ENCODE measurements at regions not wholly inside any gene's neighbourhood (a gene's known extent, or its start where the extent isn't known, plus 50 kb on each side); places are given as distances from the start of the nearest gene placed in this dataset.
"Not testable (repeated sequence)": the region's sequence is repeated elsewhere in the genome, so short reads cannot be mapped to it uniquely, and the experiment has no call there.

DNA sequence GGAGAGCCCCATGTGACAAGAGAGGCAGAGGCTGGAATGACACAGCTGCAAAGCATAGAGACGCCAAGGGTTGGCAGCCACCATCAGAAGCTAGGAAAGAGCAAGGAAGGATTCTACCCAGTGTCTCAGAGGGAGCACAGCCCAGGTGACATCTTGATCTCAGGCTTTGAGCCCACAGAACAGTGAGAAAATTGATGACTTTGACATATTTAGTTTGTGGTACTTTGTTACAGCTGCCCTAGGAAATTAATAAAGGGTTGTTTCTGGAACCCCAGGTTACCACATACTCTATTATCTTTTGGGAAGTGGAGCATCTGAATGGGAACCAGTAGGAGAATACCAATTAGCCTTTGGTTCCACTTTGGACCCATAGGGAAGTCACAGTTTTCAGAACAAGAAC is 231.7 kb downstream of the ZNF621 start:
- no peak for DNase-seq

DNA sequence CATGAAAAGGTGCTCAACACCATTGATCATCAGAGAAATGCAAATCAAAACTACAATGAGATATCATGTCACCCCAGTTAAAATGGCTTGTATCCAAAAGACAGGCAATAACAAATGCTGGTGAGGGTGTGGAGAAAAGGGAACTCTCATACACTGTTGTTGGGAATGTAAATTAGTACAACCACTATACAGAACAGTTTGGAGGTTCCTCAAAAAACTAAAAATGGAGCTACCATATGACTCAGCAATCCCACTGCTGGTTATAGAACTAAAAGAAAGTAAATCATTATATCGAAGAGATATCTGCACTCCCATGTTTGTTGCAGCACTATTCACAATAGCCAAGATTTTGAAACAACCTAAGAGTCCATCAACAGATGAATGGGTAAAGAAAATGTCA is 238.0 kb downstream of the ZNF621 start:
- DNase-seq = not testable (repeated sequence)

DNA sequence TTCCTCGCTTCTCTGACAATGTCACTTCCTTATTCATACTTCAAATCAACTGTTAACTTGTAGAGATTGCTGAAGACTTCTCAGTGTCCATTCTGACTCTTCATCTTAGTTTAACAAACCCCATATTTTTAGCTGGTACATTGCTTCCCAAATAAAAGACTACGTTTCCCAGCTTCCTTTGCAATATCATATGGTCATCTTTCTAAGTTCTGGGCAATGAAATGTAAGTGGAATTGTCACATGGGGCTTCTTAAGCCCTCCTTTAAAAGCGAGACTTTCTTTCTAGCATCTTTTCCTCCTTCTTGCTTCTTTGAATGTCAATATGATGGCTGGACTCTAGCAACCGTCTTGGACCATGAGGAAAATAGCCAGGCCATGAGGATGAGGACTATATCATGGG is 239.0 kb downstream of the ZNF621 start:
- no peak for DNase-seq

DNA sequence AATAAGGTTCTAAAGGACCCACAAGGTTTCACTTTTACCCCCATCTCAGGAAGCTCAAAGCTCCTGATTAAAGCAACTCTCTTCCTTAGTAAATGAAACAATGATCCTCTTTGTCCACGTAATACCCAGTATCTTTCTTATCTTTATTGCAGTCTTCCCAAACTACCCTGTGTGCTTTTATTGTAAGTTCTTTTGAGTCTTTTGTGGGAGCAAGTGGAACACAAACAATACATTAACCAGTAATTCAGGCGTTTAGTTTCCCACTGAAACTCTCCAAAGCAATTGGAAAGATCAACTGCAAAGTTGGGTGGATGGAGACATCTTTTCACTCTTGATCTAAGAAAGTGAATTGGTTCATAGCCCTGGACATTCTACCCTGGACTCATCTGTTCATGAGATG is 240.0 kb downstream of the ZNF621 start:
- no peak for DNase-seq

DNA sequence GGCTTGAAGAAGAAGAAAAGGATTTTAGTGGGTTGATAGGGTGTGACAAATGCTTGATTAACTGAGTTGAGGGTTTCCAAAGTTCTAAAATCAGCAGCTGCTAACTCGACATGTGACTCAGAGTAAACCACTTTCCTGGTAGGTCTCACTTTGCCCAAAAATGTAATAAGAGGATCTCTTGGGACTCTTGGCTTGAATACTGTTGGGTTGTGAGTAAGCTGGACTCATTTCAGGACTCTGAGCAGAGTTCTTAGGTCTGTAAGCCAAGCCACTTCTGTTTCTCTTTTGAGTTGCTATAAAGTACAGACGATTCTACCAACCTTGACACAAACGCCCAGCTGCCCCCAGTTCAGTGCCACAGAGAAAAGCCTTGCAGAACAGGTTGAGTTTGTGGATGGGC is 241.1 kb downstream of the ZNF621 start:
- DNase-seq = no peak

DNA sequence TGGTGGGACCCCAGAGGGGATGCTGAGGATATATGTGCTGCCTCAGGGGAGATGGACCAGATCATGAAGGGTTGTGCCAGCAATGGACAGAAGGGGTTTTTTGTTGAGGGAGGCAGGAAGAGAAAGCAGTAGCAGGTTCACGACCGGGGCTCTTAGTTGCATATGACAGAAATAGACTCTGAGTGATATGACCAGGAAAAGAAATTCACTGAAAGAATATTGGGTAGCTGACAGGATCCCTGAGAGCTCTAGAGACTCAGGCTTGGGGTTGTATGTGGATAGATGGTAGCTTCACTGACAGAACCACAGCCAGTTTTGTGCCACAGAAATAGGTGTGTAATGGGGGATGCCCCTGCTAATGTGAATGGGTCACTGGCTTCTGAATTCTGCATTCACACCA is 241.6 kb downstream of the ZNF621 start:
- DNase-seq = no peak

DNA sequence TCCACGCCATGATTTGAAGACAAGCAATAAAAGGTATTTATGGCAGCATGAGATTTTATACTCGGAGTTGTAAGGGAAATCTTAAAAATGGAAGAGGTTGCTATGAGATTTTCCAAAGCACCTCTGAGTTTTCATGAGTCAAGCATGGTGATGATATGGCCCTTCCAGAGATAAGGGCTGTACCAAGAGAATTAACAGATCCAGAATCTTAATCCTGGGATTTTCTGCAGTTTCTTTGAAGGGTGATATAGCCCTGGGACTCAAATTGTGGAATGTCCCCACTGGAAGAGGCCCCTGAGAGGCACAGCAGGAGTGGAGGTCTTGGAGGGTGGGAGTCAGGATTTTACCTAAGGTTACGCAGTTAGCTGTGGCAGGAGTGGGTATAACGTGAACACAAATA is 243.3 kb downstream of the ZNF621 start:
- DNase-seq = no peak

DNA sequence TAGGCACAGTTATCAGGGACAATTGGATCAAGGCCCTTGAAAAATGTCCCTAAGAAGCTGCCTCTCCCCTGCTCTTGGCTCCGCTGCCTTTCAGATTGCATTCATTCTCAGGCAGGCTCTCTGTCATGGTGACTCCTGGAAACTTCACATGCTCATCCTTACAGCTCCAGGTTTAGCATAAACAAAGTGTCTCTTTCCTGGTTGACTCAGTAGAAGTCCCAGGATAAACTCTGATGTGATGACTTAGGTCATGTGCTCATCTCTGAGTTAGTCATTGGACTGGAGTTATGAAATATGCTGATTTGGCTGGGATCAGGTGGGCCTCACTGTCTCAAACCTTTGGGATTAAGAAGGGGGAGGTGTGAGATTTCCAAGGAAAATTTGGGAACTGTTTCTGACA is 243.8 kb downstream of the ZNF621 start:
- no peak for DNase-seq

DNA sequence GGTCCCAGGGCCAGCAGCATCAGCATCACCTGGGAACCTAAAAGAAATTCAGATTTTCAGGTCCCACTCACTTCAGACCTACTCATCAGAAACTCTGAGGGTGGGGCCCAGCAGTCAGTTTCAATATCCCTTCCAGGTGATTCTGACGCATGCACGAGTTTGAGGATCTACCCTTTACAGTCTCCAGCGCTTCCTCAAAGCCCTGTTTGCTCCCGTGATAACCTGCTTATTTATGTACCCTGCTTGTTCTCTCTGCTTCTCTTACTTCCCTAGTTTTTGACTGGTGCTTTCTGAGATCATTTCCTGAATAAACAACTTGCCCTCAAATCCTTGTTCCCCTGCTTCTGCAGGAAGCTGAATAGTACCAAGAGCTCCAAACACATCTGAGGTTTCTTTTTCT is 245.3 kb downstream of the ZNF621 start:
- DNase-seq = no peak

DNA sequence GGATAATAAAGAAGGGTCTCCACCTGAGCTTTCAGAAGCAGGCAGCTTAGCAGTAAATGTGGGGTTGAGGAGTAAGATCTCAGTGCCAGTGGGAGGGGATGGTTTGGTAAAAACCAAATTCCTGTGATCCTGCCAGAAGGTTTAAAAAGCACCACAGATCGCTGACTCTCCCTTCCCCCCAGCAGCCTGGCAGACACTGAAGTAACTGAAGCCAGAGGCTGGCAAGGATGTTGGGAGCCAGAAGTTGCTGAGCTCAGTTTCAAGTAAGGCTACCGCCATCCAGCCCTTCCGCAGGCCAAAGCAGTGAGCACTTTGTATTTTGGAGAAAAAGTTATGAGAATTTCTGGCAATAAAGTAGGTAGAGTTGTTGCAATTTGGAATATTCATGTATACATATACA is 246.4 kb downstream of the ZNF621 start:
- no peak for DNase-seq

DNA sequence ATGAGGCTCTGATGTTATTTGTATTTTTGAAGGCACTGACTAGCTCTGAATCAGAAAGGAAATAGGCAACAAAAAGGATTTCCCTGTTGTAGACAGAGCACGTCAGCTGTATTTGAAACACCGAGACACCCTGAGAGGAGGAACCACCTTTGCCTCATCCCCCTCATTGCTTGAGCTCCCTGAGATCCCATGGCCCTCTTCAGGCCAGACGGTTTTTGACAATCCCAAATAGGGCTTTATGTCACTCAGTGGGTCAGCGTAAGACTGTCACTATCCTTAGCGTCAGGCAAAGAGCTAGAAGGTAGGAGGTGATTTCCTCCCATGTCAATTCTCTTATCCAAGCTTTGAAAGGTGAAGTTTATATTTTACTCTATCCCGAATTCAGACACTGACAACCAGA is 254.3 kb downstream of the ZNF621 start:
- DNase-seq = no peak

DNA sequence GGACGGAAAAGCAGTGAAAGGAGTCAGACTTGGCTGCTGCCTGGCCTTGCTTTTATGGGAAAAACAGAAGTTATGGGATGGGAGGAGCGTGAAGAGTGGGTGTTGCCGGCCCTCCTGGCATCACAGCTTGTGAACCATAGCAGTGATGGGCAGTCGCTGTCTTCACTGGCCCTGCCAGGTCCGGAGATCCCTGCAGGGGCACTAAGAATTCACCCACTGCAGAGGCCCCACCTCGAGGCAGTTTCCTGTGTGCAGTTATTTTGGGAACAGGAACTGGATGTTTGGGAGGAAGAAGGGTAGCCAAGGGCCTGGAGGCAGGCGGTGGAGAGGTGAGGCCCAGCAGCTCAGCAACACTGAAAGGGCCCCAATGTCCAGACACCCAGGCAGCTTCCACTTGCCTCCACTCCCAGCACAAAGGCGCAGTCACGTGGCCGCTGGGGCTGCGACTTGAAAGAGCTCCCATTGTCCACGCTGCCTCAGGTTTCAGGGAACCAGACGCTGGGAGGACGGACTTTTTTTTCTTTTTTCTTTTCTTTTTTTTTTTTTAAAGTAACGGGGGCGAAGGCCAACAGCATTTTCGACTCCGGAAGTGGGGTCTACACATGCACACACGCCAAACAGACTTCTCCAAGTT is 255.6 kb downstream of the ZNF621 start:
- no peak for DNase-seq

DNA sequence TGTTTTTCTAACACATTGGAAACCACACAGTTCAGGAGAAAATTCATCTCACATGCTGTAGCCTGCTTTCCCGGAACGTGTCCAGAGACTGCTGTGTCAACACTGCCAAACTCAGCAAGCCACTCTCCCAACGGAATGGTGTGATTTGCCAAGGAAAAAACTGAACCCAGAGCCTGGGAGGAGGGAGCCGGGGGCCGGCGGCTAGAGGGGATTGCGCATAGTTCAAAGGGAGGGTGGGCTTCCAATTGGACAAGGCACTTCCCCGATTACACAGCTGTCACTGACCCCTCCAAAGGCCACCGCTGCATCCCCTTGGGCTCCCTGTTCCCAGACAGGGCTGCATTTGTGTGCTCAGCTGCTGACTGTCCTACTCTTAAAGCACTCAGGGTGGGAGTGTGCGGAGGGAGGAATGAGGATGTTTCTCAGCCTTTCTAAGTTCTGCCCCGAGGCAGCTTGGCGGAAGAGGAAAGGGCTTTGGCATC is 256.2 kb downstream of the ZNF621 start:
- DNase-seq = no peak

DNA sequence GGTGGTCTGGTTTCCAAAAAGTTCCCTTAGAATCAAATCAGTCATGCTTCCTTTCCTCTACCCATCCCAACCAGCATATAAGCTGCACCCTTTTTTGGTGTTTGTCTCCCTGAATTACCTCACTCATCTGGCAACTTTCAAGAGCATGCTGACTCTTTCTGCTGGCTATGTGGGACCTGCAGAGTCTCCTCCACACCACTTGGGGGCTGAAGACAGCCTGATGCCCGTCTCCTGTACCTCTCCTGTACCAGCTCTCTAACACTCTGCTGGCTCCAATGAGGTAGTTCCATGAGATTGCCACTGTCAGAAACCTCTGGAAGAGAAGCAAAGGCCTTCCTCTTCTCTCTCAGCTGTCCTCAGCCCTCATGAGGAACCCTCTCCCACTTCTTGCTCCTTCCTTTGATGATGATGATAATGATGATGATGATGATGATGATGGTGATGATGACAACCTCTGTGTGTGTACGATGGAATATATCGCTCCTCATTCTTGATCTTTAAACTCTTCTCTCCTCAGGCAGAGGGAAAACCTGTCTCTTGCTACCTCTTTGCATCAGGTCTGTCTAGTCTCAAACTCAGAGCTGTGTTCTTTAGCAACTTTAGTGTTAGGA is 257.5 kb downstream of the ZNF621 start:
- no peak for DNase-seq

DNA sequence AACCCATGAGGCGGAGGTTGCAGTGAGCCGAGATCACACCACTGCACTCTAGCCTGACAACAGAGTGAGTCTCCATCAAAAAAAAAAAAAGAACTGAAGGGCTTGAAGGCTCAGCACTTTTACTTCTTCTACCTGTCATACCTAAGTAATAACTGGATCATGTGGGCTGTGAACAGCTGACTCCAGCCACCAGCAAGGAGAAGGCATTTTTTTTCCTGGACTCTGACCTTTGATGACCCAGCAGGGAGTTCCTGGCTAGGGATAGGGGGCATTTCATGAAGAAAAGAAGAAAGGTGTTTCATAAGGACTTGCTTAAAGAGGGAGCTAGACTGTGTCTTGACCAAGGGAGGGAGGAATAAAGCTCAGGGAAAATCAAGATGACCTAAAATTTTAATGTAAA is 266.0 kb downstream of the ZNF621 start:
- DNase-seq = no peak

DNA sequence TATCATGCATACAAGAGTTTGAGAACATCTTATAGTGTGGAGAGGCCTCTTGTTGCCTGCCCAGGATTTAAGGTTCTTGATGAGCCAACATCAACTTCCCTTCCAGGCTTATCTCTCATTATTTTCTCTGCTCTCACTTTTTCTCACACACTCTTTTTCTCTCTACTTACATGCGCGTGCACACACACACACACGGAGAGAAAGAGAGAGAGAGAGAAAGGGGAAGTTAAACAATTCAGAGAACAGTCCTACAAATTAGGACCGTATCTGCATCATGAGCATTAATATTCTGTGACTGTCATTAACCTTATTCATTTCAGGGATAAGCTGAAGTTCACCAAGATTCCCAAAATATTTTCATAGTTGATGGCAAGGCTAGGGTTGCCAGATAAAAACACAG is 269.0 kb downstream of the ZNF621 start:
- no peak for DNase-seq

DNA sequence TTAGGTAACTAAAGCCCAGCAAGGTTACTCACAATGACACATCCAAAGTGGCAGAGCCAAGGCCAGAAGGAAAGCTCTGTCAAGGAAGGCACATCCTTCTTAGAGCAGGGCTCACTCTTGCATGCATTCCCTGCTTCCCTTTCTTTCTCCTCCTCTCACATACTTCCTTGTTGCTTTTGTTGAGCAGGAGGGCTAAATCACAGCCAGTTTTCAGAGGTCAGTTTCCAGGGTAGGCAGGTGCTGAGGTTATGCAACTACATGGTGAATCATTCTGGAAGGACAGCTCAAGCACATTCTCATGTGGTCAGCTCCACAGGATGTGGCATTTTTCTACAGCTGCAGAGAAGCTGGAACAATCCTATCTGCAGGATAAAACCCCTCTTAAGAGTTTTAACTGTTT is 275.6 kb downstream of the ZNF621 start:
- DNase-seq = no peak

DNA sequence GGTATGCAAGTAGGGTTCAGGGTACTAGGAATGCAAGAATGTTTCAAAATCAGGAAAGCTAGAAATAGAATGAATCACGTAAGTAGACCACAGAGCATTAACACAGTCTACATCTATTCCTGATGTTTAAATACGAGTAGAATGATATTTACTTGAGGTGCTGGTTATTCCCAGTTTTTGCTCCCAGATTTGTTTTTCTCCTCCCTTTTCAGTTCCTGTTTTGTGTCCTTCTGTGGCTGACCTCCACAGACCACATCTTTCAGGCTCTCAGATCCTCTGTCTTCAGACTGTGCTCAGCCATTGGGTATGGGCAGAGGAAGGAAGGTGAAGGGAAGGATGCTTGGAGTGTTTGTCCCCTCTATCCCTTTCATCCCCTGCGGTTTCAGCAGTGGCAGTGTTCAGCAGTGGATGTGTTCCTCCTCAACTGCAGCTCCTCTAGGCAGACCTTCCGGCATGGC is 276.6 kb downstream of the ZNF621 start:
- DNase-seq = no peak

DNA sequence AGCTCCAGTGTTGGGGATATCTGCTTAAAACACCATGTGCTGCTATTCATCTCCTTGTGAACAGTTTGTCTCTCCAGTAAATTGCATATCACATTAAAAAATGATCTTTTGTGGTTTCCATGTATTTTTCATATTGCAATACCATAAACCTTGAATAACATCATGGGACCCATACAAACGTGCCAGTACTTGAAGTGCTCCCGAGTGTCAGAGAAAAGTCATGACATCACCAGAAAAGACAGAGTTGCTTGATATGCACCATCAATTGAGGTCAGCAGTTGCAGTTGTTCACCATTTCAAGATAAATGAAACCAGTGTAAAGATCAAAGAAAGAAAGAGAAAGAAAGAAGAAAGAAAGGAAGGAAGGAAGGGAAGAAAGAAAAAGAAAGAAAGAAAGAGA is 278.6 kb downstream of the ZNF621 start:
- DNase-seq = no peak

DNA sequence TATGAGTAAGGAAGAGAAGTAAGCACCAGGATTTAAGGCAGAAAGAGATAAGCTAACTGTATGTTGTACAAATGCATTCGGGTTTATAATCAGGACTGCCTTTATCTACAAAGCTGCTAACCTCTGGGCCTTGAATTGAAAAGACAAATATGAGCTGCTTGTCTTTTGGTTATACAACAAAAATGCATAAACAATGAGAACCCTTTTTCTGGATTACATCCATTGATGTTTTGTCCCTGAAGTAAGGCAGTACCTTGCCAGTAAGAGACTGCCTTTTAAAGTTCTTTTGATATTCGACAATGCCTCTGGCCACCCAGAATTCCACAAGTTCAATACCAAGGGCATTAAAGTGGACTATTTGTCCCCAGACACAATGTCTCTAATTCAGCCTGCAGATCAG is 280.7 kb downstream of the ZNF621 start:
- DNase-seq = no peak

DNA sequence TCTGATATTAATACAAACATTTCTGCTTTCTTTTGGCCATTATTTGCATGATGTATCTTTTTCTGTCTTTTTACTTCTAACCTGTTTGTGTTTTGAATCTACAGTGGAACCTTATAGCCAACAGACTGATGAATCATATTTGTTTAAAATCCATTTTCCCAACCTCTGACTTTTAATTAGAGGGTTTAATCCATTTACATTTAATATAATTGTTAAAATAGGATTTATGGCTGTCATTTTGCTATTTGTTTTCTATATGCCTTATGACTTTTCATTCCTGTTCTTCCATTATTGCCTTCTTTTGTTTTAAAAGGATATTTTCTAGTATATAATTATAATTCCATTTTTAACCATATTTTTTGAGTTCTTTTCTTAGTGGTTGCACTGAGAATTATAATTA is 286.1 kb downstream of the ZNF621 start:
- DNase-seq = no peak

DNA sequence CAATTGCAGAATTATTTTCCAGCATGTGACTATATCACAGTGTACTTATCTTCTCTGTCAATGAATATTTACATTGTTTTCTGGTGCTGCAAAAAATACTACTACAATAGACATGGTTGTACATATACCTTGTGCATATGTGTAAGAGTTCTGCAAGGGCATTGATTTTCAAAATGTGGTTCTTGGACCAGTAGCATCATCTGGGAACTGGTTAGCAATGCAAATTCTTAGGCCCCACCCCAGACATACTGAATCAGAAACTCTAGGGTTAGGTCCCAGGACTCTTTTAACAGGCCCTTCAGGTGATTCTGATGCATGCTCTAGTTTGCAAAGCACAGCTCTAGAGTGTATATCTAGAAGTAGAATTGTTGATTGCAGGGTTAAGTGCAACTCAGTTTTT is 292.3 kb downstream of the ZNF621 start:
- DNase-seq = no peak

DNA sequence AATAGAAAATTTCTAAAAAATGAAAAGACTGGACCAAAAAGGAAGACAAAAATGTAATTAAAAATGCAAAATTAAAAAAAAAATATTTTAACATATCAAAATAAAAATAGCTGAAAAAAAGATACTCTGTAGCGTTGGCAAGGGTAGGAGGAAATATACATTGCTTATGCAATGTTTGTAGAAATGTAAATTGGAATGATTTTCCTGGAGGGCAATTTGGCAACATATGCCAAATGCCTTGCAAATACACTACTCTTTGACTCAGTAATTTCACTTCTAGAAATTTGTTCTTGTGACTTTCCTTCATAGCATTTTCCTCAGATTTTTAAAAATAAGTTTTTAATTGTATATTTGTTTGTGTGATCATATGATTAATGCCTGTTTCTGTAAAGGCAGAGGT is 296.6 kb downstream of the ZNF621 start:
- DNase-seq = no peak

DNA sequence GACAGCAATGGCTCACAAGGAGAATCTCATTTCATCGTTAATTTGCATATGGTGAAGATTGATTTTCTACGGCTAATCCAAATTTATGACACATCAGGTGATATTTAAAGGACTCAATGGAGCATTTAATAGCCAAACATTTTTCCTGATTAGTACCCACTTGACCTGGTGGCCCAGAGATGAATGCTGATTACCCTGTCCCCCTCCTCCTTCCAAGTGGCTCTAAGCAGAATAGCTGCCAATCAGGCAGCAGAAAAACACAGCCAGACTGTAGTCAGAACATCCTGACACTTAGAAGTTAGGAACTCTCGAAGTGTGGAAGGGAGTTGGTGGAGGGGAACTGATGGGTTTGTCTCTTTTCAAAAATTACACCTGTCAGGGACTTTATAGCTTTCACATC is 302.5 kb downstream of the ZNF621 start:
- DNase-seq = no peak

Data from stimulated activated CD4-positive, alpha-beta T cell treated with anti-CD3 and anti-CD28 coated beads, Interleukin-4, amount 100 ng/mL, for 1 hour (primary cell).